ENCODE measurements at regions not wholly inside any gene's neighbourhood (a gene's known extent, or its start where the extent isn't known, plus 50 kb on each side); places are given as distances from the start of the nearest gene placed in this dataset.

- ATAC-seq (ENCODE audit: low read depth) = no peak
- Histone ChIP-seq H4K5ac (ENCODE audit: low read depth, low read length) (no peak overlapping the region), H3K27me3 (ENCODE audit: control insufficient read depth, insufficient read depth, low read length) (no peaks in the 10 kb centered on the region), H3K27ac (ENCODE audit: insufficient read depth, low read length) (no peak overlapping the region), H4K20me1 (ENCODE audit: insufficient read depth, low read length) (no peaks in the 10 kb centered on the region), H3K79me1 (ENCODE audit: low read depth in 1 of 2, low read length in 2 of 2) (no peaks in the 10 kb centered on the region), H3K4ac (ENCODE audit: low read depth, low read length) (no peak overlapping the region), H3K23ac (ENCODE audit: low read depth, low read length) (no peak overlapping the region), H4K91ac (ENCODE audit: insufficient read depth, low read depth, low read length) (no peak overlapping the region), H3K14ac (replicated peaks; ENCODE audit: low read depth, low read length) (no peak overlapping the region), H2BK15ac (ENCODE audit: low read depth, low read length) (no peak overlapping the region), H2AK9ac (replicated peaks; ENCODE audit: low read depth, low read length, poor library complexity) (no peak overlapping the region), H2AFZ (replicated peaks; ENCODE audit: low read length, poor library complexity) (no peak overlapping the region), H2AK5ac (ENCODE audit: low read depth, low read length) (no peak overlapping the region), H3K4me1 (ENCODE audit: control insufficient read depth, insufficient read depth, low read length) (no peaks in the 10 kb centered on the region), H3K9me1 (ENCODE audit: insufficient read depth, low read length) (no peaks in the 10 kb centered on the region), H2BK20ac (ENCODE audit: low read depth, low read length) (no peak overlapping the region), H4K8ac (ENCODE audit: low read depth in 2 of 2, low read length in 2 of 2) (no peak overlapping the region), H3K4me3 (ENCODE audit: insufficient read depth, low read depth, low read length) (no peak overlapping the region), H3K56ac (ENCODE audit: extremely low read depth, insufficient read depth, low read length) (no peak overlapping the region), H3K9ac (ENCODE audit: low read depth, low read length) (no peak overlapping the region), H3K9me3 (ENCODE audit: control insufficient read depth, insufficient read depth, low read length) (peaks cover 5% of the 10 kb centered on the region; the same call in 1 of the 2 replicates), H3K18ac (ENCODE audit: low read depth, low read length) (no peak overlapping the region), H3K4me2 (ENCODE audit: low read depth, low read length) (no peak overlapping the region), H2BK5ac (ENCODE audit: low read depth, low read length, poor library complexity, severe bottlenecking) (no peak overlapping the region), H2BK120ac (ENCODE audit: low read depth, low read length) (no peak overlapping the region), H3K36me3 (ENCODE audit: control insufficient read depth, insufficient read depth, low read length) (no peaks in the 10 kb centered on the region)
- no peak for DNase-seq
- in situ Hi-C loops (cut with MboI; ENCODE audit: low sequenced_read_pairs) (no loop called here), dilution Hi-C loops (cut with HindIII; ENCODE audit: low sequenced_read_pairs, unreplicated experiment) (no loop called here), intact Hi-C loops (cut with micrococcal nuclease) (no loop called here)
- no TSS peak for BruUV-seq (replicated peaks)
- POLR2A ChIA-PET (ENCODE audit: unreplicated experiment) = no interaction called here
- no peak for TF ChIP-seq CEBPB (IDR thresholded peaks at IDR 0.05; ENCODE audit: low read depth, low read length)
- no peak for TF ChIP-seq MXI1 (IDR thresholded peaks at IDR 0.05; ENCODE audit: borderline replicate concordance, low read depth, low read length)
- TF ChIP-seq USF2 (IDR thresholded peaks at IDR 0.05; ENCODE audit: low read depth, low read length) = no peak
- no peak for TF ChIP-seq CHD1 (IDR thresholded peaks at IDR 0.05; ENCODE audit: low read depth, low read length)
- TF ChIP-seq ELK1 (IDR thresholded peaks at IDR 0.05; ENCODE audit: borderline replicate concordance, low read depth, low read length) = no peak
- TF ChIP-seq RCOR1 (IDR thresholded peaks at IDR 0.05; ENCODE audit: insufficient replicate concordance, low read length) = no peak
- CTCF ChIA-PET = no interaction called here
Observed at GRCh38 chr18:53799134-53799533, 425.3 kb downstream of the MBD2 start.

Data from IMR-90 (cell line).